ENCODE measurements at regions not wholly inside any gene's neighbourhood (a gene's known extent, or its start where the extent isn't known, plus 50 kb on each side); places are given as distances from the start of the nearest gene placed in this dataset.
"Not testable (repeated sequence)": the region's sequence is repeated elsewhere in the genome, so short reads cannot be mapped to it uniquely, and the experiment has no call there.

DNA sequence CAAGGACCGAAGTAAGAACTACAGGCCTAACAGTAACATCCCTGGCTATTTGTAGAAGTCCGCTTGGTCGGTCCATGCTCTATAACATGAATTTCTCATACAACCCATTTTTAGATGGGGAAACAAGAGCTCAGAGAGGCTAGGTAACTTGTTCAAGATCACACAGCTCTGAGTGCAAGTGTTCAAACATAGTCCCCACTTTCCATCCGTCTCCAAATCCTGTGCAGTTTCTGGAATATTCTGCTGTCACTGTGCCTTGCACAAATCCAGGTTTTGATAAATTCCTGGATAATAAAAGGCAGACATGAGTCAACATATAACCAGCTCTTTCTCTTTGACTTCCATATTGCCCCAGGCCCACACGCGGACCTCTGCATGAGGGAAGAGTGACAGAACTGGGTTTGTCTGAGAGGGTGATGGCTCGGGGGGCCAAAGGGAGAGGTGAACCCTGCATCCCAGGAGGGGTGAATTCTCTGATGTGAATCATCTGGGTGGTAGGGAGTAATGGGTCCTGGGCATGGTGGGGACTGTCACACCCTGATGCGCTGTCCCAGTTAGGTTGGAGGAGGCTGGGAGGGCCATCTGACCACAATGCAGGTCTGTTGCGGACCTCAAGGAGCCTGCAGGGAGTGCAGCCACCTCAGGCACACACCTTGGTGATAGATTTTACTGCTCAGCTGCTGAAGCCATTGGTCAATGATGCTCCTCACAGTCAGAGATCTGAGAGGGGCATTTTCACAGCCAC lies 162.2 kb downstream of the SMAD6 start:
- no peak for DNase-seq (ENCODE audit: low read depth in 4 of 4, low spot score in 2 of 4)

DNA sequence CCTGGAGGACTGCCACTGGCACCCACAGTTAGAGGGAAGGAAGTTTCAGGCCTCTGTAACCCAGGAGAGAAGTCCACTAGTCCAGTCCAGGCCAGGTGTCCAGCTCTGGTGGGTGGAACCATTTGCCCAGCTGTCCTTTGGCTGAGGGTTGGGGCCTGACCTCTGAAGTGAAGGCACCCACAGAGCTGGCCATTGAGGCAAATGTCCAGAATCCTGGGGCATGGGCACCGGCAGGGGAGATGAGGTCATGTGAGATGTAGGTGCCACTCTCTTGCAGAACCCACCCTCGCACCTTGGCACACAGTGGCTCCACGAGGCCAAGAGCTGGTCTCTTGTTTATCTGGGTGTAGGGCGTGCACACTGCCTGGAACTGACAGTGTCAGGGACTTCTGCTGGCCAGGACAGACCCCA lies 162.8 kb downstream of the SMAD6 start:
- DNase-seq (ENCODE audit: low read depth in 4 of 4, low spot score in 2 of 4): no peak

DNA sequence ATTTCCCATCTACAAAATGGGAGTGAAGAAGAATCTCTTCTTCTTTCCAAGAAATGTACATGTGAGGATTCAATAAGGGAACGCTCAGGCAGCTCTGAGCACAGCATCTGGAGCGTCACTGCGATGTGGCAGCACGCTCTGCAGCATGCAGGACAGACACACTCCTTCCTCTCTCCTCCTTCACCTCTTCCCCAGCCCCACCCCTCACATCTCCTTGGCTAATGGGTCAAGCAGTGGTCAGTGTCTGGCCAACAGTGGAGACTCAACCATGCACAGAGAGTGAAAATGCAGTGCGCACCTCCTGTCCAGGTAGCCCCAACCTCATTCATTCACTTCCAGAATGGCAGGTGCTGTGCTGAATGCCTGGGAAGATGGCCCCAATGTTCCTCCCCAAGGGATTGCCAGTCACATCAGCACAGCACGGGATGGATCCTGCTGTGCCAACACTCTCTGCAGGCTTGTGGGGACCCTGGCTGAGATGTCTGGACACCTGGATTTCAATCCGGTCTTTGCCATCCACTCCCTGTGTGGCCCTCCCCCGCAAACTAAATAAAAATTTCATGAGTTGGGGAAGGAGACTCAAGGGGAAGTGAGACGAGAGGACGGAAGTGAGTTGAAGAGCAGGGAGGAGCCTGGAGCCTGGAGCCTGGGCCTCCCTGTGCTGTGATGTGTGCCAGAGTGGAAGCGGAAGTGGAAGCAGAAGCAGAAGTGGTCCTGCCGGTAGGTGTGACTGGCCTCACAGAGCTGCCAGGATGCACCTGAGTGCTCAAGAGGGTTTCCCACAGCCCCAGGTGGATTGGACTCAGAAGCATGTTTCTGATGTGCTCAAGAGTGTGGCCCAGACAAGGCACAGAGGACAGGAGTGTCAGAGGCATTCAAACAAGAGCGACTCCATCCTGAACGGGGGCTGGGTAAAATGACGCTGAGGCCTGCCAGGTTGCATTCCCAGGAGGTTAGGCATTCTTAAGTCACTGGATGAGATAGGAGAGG lies 163.9 kb downstream of the SMAD6 start:
- DNase-seq (ENCODE audit: low read depth in 4 of 4, low spot score in 2 of 4): no peak

DNA sequence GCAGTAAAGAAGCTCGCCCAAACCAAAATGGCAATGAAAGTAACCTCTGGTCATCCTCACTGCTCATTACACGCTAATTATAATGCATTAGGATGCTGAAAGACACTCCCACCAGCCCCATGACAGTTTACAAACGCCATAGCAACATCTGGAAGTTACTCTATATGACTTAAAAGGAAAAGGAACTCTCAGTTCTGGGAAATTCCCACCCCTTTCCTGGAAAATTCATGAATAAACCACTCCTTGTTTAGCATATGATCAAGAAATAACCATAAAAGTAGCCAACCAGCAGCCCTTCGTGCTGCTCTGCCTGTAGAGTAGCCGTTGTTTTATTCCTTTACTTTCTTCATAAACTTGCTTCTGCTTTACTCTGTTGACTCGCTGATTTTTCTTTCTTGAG lies 164.6 kb downstream of the SMAD6 start:
- DNase-seq (ENCODE audit: low read depth in 4 of 4, low spot score in 2 of 4): no peak

DNA sequence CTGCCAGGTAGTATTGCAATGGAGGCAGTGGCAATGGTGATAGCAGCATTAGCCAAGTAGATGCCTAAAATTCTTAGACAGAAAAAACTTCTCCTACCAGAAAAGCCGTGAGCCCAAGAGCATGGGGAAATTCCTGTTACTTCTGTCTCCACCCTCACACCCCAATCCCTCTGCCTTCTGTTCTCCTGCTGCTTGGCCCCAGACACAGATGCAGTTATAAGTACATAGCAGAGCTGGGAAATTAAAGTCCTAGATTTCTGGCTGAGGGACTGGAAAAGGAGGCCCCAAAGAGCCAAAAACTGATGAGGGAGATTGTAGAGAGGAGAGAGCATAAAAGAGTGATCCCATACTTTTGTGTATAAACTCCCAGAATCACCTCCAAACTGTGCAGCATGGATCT lies 166.9 kb downstream of the SMAD6 start:
- no peak for DNase-seq (ENCODE audit: low read depth in 4 of 4, low spot score in 2 of 4)

DNA sequence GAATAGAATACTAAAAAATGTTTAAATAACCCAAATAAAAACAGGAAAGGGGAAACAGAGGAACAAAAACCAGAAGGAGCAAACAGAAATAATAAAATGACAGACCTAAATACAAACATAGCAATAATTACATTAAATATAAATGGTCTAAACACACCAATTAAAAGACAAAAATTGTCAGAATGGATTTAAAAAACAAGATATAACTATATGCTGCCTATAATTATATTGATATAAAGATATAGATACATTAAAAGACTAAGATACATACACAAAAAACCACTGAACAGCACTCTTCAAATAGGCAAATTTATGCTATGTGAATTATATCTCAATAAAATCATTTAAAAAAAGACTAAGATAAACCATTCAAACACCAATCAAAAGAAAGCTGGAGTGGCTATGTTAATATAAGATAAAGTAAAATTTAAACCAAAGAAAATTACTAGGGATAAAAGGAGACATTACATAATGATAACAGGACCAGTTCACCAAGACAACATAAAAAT lies 168.9 kb downstream of the SMAD6 start:
- DNase-seq (ENCODE audit: low read depth in 4 of 4, low spot score in 2 of 4): no peak

DNA sequence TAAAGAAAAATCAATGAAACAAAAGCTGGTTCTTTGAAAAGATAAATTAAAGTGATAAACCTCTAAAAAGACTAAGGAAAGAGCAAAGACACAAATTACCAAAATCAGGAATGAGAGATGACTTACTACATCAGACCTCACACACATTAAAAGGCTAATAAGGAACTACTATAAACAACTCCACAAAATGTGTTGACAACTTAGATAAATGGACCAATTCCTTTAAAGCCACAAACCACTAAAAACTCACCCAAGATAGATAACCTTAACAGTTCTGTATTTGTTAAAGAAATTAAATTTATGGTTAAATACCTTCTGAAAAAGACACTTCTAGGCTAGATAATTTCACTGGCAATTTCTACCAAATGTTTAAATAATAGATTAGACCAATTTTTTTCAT lies 170.4 kb downstream of the SMAD6 start:
- DNase-seq (ENCODE audit: low read depth in 4 of 4, low spot score in 2 of 4): no peak

DNA sequence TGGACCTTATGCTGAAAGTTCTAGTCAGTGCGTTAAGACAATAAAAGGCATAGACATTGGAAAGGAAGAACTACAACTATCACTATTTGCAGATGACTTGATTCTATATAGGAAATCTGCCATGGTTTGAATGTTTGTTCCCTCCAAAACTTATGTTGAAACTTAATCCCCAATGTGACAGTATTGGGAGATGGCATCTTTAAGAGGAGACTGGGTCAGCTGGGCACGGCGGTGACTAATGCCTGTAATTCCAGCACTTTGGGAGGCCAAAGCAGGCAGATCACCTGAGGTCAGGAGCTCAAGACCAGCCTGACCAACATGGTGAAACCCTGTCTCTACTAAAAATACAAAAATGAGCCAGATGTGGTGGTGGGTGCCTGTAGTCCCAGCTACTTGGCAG lies 171.3 kb downstream of the SMAD6 start:
- not testable (repeated sequence) for DNase-seq (ENCODE audit: low read depth in 4 of 4, low spot score in 2 of 4)

DNA sequence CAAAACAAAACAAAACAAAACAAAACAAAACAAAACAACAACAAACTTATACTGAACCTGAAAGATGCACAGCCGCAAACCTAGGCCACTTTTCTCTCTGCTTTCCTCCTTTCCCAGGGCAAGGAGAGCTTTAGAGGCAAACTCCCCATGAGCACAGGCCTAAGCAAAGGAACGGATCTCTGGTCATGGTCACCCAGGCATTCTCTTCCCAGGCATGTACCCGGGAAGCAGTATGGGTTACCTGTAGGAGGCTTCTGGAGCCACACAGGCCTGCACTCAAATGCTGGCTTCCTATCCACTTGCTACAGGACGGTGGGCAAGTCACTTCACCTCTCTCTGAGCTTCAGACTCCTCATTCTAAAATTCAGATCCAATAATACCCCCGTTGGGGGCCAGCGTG lies 171.8 kb downstream of the SMAD6 start:
- DNase-seq (ENCODE audit: low read depth in 4 of 4, low spot score in 2 of 4): no peak

DNA sequence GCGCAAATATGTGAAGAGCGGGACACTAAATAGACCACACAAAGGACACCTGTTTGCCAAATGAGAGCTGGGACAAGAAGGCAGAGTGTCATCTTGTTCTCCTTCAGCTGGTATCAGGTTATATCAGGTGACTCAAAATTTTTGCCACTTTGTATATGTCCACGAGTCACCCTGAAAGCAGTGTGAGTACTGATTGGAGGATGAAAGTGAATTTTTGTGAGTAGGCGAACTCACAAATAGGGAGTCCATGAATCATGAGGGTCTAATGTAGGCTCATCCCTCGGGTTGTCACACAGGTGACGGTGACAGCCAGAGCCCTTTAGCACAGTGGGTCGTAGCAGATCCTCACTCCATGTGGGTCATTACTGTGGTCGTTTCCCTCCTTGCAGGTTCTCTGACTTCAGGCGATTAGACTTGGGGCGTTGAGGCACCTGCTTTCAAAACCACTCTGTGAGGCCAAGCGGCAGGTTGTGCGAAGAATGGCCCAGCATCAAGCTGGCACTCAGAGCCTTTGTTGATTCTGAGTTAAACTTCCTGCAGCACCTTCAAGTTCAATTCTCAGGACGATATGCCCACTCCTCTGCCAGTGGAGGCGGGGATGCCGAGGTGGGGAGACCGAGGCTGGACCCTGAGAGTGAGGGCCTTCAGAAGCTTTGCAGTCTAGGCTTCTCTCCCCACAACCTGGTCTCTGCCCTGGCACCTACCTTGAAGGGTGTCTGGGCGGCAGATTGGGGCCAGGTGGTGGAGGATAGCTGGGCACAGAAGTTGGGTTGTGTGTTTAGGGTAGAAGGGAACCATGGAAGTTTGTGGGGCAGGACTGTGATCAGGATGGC lies 173.8 kb downstream of the SMAD6 start:
- no peak for DNase-seq (ENCODE audit: low read depth in 4 of 4, low spot score in 2 of 4)

DNA sequence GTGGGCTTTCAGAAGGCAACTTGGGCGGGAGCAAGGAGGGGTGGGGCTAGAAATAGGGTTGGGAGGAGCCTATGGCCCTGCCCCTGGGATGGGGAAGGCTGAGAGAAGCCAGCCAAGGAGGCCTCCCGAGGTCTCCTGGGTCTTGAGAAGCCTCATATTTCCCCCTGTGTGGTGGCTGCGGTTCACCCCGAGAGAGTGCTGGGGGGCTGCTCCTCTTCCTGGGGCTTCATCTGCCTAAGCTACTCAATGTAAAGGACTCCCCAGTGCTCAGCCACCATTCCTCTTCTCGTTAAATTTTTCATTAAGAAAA lies 174.3 kb downstream of the SMAD6 start:
- DNase-seq (ENCODE audit: low read depth in 4 of 4, low spot score in 2 of 4): no peak

DNA sequence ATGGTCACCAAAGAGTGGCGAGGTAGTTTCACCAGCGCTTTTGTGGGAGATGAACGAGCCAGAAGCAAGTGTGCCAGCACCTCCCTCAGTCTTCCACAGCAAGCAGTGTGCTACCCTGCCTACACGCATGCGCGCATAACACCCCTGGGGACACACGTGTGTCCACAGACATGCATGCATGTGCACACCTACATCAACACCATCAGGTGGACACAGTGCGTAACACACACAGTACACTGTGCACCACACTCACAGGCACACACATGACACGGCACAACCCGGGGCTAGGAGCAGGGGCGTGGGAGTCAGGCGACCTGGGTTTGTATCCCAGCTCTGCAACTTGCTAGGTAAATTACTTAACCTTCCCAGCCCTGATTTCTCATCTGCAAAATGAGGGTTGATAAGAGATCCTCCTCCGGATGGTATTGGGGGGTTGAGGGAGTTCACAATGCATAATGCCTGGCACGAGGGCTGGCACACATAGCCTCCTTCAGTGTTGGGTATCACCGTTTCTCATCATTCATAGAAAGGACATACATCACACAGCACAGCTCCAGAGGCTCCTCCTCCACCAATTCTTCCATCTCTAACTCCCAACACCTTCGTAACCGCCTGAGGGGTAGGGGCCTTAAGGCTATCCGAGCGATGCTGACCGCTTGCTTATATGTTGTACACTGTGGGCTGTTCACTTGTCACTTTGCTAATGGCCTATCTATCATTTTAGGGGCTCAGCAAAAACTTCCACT lies 174.9 kb downstream of the SMAD6 start:
- DNase-seq (ENCODE audit: low read depth in 4 of 4, low spot score in 2 of 4): no peak

DNA sequence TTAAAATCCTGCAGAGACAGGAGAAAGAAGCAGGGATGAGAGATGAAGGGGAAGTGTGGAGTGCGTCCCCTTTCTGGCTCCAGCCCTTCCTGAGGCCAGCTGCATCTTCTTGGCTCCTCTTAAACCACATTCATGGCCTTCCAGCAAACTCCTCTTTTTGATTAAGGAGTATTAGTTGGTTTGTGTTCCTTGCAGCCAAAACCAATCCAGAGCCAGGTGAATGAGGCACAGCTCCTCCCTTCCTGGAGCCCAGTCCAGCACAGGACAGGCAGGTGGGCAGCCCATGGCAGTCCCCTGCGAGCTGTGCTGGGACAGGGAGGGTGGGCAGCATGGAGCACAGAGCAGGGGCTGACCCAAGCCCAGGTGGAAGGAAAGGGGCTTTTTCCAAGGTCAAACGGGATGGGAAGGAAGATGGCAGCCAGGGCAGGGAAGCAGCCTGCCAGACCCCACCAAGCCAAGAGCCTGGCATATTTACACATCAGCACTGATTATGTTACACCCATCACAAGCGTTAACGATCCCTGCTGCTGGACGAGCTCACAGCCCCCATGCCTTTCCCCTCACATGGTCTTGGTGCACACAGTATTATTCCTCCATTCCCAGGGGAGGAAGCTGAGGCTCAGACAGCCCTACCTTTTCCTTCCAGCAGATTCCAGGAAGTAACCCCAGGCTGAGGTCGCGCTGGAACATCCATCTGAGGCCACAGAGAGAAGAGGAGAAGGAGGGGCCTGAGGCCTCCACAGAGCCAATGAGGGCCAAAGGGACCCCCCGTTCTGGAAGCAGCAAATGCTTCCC lies 175.6 kb downstream of the SMAD6 start:
- no peak for DNase-seq (ENCODE audit: low read depth in 4 of 4, low spot score in 2 of 4)

DNA sequence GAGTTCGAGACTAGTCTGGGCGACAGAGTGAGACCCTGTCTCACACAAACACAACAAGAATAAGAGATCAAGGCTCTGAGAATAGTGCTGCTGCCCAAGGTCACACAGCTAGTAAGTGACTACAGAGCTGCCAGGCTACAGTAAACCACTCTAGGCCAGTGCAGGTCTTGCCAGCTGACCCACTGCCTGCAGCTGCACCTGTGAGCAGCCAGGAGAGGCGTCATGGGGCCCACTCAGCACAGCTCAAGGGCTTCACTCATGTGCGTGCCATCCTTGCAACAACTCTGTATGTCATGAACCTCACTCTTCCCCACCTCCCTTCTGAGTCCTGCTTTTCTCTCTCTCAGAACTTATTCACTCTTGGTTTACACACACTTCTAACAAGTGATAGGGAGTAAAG lies 176.7 kb downstream of the SMAD6 start:
- DNase-seq (ENCODE audit: low read depth in 4 of 4, low spot score in 2 of 4): no peak

DNA sequence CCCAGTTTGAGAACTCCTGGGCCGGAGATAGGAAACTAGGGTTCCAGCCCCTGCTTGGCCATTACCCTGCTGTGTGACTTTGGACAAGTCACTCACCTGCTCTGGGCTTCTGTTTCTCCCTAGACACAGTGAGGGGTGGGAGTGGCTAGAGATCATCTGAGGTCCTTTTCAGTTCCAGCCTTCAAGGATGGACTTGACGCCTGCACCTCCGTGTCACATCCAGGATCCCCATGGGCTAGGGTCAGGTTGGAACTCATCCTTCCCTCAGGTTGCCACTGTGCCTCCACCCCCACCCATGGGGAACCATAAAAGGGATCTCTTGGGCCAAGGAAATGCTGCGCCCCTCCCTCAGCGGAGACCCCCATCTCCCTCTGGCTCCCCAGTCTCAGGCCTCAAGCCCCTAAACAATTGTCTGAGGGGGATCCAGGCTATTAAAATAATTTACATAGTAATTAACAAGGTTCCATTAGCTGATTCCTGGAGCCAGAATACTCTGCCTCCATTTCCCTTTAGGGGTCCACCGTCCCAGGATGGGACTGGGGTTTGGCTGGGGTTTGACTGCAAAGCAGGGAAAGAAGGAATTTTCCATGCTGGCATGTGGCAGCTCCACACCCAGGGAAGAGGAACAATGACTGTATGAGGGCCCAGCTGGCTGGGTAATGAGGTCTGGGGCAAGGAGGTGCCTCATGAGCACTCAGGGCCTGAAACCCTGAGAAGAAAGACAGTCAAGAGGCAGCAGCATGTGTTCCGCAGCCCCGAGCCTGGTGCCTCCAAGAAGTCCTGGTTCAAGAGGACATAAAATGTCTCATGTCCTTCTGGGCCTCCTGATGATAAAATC lies 177.7 kb downstream of the SMAD6 start:
- DNase-seq (ENCODE audit: low read depth in 4 of 4, low spot score in 2 of 4): no peak

DNA sequence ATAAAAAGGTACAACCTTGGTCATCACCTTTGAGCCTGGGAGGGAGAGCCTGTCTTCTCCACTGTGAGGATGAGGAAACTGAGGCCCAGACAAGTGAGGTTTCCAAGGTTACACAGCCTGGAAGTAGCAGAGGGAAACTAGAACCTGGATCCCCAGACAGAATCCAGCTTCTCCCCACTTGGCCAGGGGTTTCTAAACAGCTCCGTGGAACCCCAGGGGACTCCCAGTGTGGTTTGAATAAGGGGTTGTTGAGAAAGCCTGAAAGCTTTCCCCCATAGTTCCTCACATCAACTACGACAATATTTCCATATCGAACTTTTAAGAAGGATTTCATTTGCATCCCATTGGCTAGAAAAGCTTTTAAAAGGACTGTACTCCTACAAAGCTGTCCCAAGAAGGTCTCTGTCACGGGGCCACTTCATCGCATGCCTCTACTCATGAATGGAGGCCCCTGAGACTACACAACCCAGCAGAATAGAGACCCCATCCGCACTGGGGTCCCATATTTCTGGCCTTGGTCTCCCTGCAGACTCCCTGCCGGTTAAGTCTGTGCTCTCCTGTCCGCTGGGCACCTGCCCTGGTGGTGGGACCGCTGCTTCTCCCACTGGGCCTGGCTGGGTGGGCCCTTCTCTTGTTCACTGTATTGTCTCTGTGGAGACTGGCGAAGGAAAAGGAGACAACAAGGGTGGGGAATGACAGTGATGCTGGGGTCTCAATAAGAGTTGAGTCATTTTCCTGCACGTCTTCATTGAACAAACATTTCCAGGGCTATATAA lies 178.5 kb downstream of the SMAD6 start:
- DNase-seq (ENCODE audit: low read depth in 4 of 4, low spot score in 2 of 4): no peak

DNA sequence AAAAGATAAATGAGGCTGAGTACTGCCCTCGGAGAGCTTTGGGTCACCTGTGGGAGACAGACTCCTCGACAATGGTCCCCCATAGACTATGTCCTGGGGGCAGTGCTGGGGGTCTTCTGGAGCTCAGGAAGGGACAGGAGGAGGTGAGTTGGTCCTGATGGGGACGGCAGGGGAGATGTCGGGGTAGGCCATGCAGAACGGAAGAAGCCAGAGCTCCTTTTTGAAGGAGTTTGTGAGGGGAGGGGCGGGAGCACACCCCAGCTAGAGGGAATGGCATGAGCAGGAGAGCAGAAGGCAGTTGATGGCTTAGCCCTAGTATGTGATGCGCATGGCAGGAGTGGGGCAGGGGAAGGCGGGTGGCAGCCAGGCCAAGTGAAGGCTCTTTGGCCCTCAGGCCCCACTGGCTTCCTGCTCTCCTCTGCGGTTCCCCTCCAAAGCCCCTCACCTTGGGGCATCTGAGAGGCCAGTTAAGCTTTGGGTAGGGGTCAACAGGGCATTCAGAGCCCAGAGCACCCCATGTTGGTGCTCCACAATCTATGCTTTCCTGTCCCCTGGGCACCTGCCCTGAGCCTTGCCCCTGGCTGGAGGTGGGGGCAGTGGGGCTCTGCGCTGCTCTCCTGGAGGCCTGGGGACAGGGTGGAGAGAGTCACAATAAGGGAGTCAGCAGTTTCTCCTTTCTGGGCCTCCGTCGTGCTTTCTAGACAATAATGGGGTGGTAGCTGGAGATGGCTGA lies 179.3 kb downstream of the SMAD6 start:
- no peak for DNase-seq (ENCODE audit: low read depth in 4 of 4, low spot score in 2 of 4)
